ENCODE measurements at regions not wholly inside any gene's neighbourhood (a gene's known extent, or its start where the extent isn't known, plus 50 kb on each side); places are given as distances from the start of the nearest gene placed in this dataset.

DNA sequence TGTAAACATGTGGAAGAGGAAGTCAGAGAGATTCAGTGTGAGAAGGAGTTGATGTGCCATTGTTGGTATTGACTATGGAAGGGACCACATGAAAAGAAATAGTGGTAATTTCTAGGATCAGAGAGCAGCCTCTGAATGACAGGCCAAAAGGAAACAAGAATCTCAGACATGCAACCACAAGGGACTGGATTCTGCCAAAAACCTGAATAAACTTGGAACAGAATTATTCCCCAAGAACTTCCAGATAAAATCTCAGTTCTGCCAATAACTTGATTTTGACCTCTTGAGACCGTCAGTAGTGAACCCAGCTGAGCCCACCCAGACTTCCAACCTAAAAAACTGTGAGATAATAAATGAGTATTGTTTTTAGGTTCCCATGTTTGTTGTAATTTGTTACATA lies 653.6 kb upstream of the NR3C2 start:
- WGBS, 2 experiments (ENCODE audit: insufficient coverage in 2 of 2) = no CpG with 5 or more reads among the region's 1 CpG
- no peaks in the 10 kb centered on the region for H3K9me3 ChIP-seq (ENCODE audit: control insufficient read depth, low read length)
- H3K4me1 ChIP-seq (ENCODE audit: control insufficient read depth, insufficient read depth, low read length, poor library complexity, severe bottlenecking) = no peaks in the 10 kb centered on the region
- H3K27ac ChIP-seq (ENCODE audit: low read depth, low read length, severe bottlenecking) = no peak overlapping the region
- H3K4me3 ChIP-seq (ENCODE audit: extremely low read depth, insufficient read depth, low read length, poor library complexity, severe bottlenecking) = no peak overlapping the region
- no peaks in the 10 kb centered on the region for H3K36me3 ChIP-seq (ENCODE audit: control insufficient read depth, insufficient read depth, low read length)

- H3K9me3 ChIP-seq (ENCODE audit: control insufficient read depth, low read length) = no peaks in the 10 kb centered on the region
- H3K4me3 ChIP-seq (ENCODE audit: extremely low read depth, insufficient read depth, low read length, poor library complexity, severe bottlenecking) = no peak overlapping the region
- H3K4me1 ChIP-seq (ENCODE audit: control insufficient read depth, insufficient read depth, low read length, poor library complexity, severe bottlenecking) = no peaks in the 10 kb centered on the region
- no peaks in the 10 kb centered on the region for H3K36me3 ChIP-seq (ENCODE audit: control insufficient read depth, insufficient read depth, low read length)
- H3K27ac ChIP-seq (ENCODE audit: low read depth, low read length, severe bottlenecking) = no peak overlapping the region
Observed at GRCh38 chr4:149095001-149095400, 652.8 kb upstream of the NR3C2 start.

- no peaks in the 10 kb centered on the region for H3K4me1 ChIP-seq (ENCODE audit: control insufficient read depth, insufficient read depth, low read length, poor library complexity, severe bottlenecking)
- H3K9me3 ChIP-seq (ENCODE audit: control insufficient read depth, low read length) = no peaks in the 10 kb centered on the region
- H3K27ac ChIP-seq (ENCODE audit: low read depth, low read length, severe bottlenecking) = no peak overlapping the region
- H3K4me3 ChIP-seq (ENCODE audit: extremely low read depth, insufficient read depth, low read length, poor library complexity, severe bottlenecking) = no peak overlapping the region
- no peaks in the 10 kb centered on the region for H3K36me3 ChIP-seq (ENCODE audit: control insufficient read depth, insufficient read depth, low read length)
- WGBS, 2 experiments (ENCODE audit: insufficient coverage in 2 of 2) = 89 to 95% methylated on average over 4 of the region's 4 CpGs
Observed at GRCh38 chr4:149084144-149084543, 641.9 kb upstream of the NR3C2 start.

GRCh38 chr4:149077181-149077580 lies 635.0 kb upstream of the NR3C2 start:
- WGBS, 2 experiments (ENCODE audit: insufficient coverage in 2 of 2) = no CpG with 5 or more reads among the region's 1 CpG
- Histone ChIP-seq H3K27ac (ENCODE audit: low read depth, low read length, severe bottlenecking) (no peak overlapping the region), H3K36me3 (ENCODE audit: control insufficient read depth, insufficient read depth, low read length) (no peaks in the 10 kb centered on the region), H3K4me1 (ENCODE audit: control insufficient read depth, insufficient read depth, low read length, poor library complexity, severe bottlenecking) (no peaks in the 10 kb centered on the region), H3K9me3 (ENCODE audit: control insufficient read depth, low read length) (no peaks in the 10 kb centered on the region), H3K4me3 (ENCODE audit: extremely low read depth, insufficient read depth, low read length, poor library complexity, severe bottlenecking) (no peak overlapping the region)

DNA sequence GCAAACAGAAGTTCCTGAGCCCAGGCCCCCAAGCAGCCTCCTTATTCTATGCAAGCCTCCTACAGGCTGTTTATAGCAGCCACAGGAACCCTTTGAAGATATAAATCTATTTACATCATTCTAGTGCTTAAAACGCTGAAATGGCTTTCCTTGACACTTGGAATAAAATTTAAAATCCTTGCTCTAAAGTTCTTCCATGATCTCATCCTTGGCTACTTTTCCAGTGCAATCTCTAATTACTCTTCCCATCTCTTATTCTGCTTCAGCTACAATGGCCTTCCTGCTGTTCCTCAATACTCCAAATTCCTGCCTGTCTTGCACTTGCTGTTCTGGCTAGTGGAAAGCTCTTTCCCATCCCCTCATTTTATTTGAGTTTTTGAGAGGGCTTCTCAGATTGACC lies 634.2 kb upstream of the NR3C2 start:
- Histone ChIP-seq H3K36me3 (ENCODE audit: control insufficient read depth, insufficient read depth, low read length) (no peaks in the 10 kb centered on the region), H3K4me3 (ENCODE audit: extremely low read depth, insufficient read depth, low read length, poor library complexity, severe bottlenecking) (no peak overlapping the region), H3K4me1 (ENCODE audit: control insufficient read depth, insufficient read depth, low read length, poor library complexity, severe bottlenecking) (no peaks in the 10 kb centered on the region), H3K9me3 (ENCODE audit: control insufficient read depth, low read length) (no peaks in the 10 kb centered on the region), H3K27ac (ENCODE audit: low read depth, low read length, severe bottlenecking) (no peak overlapping the region)
- WGBS, 2 experiments (ENCODE audit: insufficient coverage in 2 of 2) = 81 to 89% methylated on average over 1 of the region's 1 CpG

DNA sequence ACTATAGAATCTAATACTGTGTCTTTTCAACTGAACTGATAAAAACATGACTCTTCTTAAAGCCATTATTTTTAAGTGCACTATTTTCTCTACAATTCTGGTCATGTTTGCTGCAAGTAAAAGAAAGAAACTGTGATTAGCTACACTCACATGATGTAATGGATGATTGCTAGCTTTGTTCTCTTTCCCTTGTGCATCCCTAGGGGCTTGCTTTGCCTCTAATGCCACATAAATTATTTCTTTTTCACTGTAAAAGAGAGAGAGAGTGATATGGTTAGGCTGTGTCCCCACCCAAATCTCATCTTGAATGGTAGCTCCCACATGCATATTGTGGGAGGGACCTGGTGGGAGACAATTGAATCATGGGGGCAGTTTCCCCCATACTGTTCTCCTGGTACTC lies 630.2 kb upstream of the NR3C2 start:
- Histone ChIP-seq H3K27ac (ENCODE audit: low read depth, low read length, severe bottlenecking) (no peak overlapping the region), H3K9me3 (ENCODE audit: control insufficient read depth, low read length) (no peaks in the 10 kb centered on the region)

GRCh38 chr4:149065753-149066152 lies 623.5 kb upstream of the NR3C2 start:
- Histone ChIP-seq H3K36me3 (ENCODE audit: control insufficient read depth, insufficient read depth, low read length) (no peaks in the 10 kb centered on the region), H3K4me3 (ENCODE audit: extremely low read depth, insufficient read depth, low read length, poor library complexity, severe bottlenecking) (no peak overlapping the region), H3K4me1 (ENCODE audit: control insufficient read depth, insufficient read depth, low read length, poor library complexity, severe bottlenecking) (no peaks in the 10 kb centered on the region), H3K27ac (ENCODE audit: low read depth, low read length, severe bottlenecking) (no peak overlapping the region), H3K9me3 (ENCODE audit: control insufficient read depth, low read length) (no peaks in the 10 kb centered on the region)
- no CpG with 5 or more reads among the region's 1 CpG for WGBS, 2 experiments (ENCODE audit: insufficient coverage in 2 of 2)

More for the DNA sequence above, 630.2 kb upstream of the NR3C2 start:
- H3K4me3 ChIP-seq (ENCODE audit: extremely low read depth, insufficient read depth, low read length, poor library complexity, severe bottlenecking) = no peak overlapping the region
- H3K36me3 ChIP-seq (ENCODE audit: control insufficient read depth, insufficient read depth, low read length) = no peaks in the 10 kb centered on the region
- no peaks in the 10 kb centered on the region for H3K4me1 ChIP-seq (ENCODE audit: control insufficient read depth, insufficient read depth, low read length, poor library complexity, severe bottlenecking)

- no peaks in the 10 kb centered on the region for H3K36me3 ChIP-seq (ENCODE audit: control insufficient read depth, insufficient read depth, low read length)
- WGBS, 2 experiments (ENCODE audit: insufficient coverage in 2 of 2) = 40% methylated on average over 1 of the region's 2 CpGs; no CpG with 5 or more reads in 1 of the 2 experiments
- H3K4me1 ChIP-seq (ENCODE audit: control insufficient read depth, insufficient read depth, low read length, poor library complexity, severe bottlenecking) = no peaks in the 10 kb centered on the region
- no peak overlapping the region for H3K4me3 ChIP-seq (ENCODE audit: extremely low read depth, insufficient read depth, low read length, poor library complexity, severe bottlenecking)
- no peaks in the 10 kb centered on the region for H3K9me3 ChIP-seq (ENCODE audit: control insufficient read depth, low read length)
- H3K27ac ChIP-seq (ENCODE audit: low read depth, low read length, severe bottlenecking) = no peak overlapping the region
Observed at GRCh38 chr4:149062997-149063396, 620.8 kb upstream of the NR3C2 start.

GRCh38 chr4:149057594-149057993 lies 615.4 kb upstream of the NR3C2 start:
- WGBS, 2 experiments (ENCODE audit: insufficient coverage in 2 of 2) = 78 to 86% methylated on average over 1 to 2 of the region's 3 CpGs

GRCh38 chr4:149056615-149057014 lies 614.4 kb upstream of the NR3C2 start:
- H3K4me3 ChIP-seq (ENCODE audit: extremely low read depth, insufficient read depth, low read length, poor library complexity, severe bottlenecking) = no peak overlapping the region
- no peak overlapping the region for H3K27ac ChIP-seq (ENCODE audit: low read depth, low read length, severe bottlenecking)
- no peaks in the 10 kb centered on the region for H3K9me3 ChIP-seq (ENCODE audit: control insufficient read depth, low read length)
- no CpG with 5 or more reads among the region's 2 CpGs for WGBS, 2 experiments (ENCODE audit: insufficient coverage in 2 of 2)
- no peaks in the 10 kb centered on the region for H3K36me3 ChIP-seq (ENCODE audit: control insufficient read depth, insufficient read depth, low read length)
- H3K4me1 ChIP-seq (ENCODE audit: control insufficient read depth, insufficient read depth, low read length, poor library complexity, severe bottlenecking) = no peaks in the 10 kb centered on the region

More at GRCh38 chr4:149057594-149057993, 615.4 kb upstream of the NR3C2 start:
- Histone ChIP-seq H3K9me3 (ENCODE audit: control insufficient read depth, low read length) (no peaks in the 10 kb centered on the region), H3K27ac (ENCODE audit: low read depth, low read length, severe bottlenecking) (no peak overlapping the region), H3K4me3 (ENCODE audit: extremely low read depth, insufficient read depth, low read length, poor library complexity, severe bottlenecking) (no peak overlapping the region), H3K4me1 (ENCODE audit: control insufficient read depth, insufficient read depth, low read length, poor library complexity, severe bottlenecking) (no peaks in the 10 kb centered on the region), H3K36me3 (ENCODE audit: control insufficient read depth, insufficient read depth, low read length) (no peaks in the 10 kb centered on the region)

DNA sequence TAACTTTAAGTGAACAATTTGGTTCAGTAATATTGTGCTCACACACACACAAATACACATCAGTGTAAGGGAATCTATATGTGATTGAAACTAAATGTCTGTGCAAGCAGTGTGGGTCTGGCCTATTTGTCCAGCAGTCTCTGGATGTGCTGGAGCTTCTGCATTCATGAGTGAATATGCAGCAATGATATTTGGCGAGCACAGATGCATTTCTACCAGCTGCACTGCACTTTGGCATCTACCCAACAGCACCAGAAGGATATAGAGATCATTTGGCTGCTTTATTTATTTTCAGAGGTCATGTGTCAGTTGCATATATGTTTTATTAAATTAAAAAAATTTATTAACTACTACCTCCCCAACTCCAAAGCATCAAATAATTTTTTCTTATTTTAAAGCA lies 613.4 kb upstream of the NR3C2 start:
- Histone ChIP-seq H3K4me1 (ENCODE audit: control insufficient read depth, insufficient read depth, low read length, poor library complexity, severe bottlenecking) (no peaks in the 10 kb centered on the region), H3K27ac (ENCODE audit: low read depth, low read length, severe bottlenecking) (no peak overlapping the region), H3K4me3 (ENCODE audit: extremely low read depth, insufficient read depth, low read length, poor library complexity, severe bottlenecking) (no peak overlapping the region), H3K9me3 (ENCODE audit: control insufficient read depth, low read length) (no peaks in the 10 kb centered on the region), H3K36me3 (ENCODE audit: control insufficient read depth, insufficient read depth, low read length) (no peaks in the 10 kb centered on the region)
- WGBS, 2 experiments (ENCODE audit: insufficient coverage in 2 of 2) = no CpG with 5 or more reads among the region's 1 CpG

DNA sequence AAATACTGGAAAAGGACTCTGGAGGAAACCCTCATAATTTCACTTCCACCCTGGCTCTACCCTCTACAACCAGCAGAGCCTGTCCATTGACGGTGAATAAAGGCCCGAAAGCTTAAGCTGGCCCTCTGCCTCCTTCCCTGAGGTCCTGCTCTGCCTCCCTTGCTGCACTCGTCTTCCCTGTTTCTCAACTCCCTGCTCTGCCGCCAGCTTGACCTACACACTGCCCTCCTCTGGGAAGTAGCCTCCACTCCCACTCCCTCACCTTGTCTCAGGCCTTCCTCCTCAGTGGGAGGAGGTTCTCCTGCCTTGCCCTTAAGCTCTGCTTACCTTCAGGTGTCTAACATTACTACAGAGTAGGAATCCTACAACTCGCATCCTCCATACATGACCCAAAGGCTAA lies 608.6 kb upstream of the NR3C2 start:
- WGBS, 2 experiments (ENCODE audit: insufficient coverage in 2 of 2) = 84 to 90% methylated on average over 2 to 3 of the region's 5 CpGs
- no peaks in the 10 kb centered on the region for H3K9me3 ChIP-seq (ENCODE audit: control insufficient read depth, low read length)
- no peaks in the 10 kb centered on the region for H3K36me3 ChIP-seq (ENCODE audit: control insufficient read depth, insufficient read depth, low read length)
- H3K27ac ChIP-seq (ENCODE audit: low read depth, low read length, severe bottlenecking) = no peak overlapping the region
- no peaks in the 10 kb centered on the region for H3K4me1 ChIP-seq (ENCODE audit: control insufficient read depth, insufficient read depth, low read length, poor library complexity, severe bottlenecking)
- H3K4me3 ChIP-seq (ENCODE audit: extremely low read depth, insufficient read depth, low read length, poor library complexity, severe bottlenecking) = no peak overlapping the region

Data from mesodermal cell (in vitro differentiated cells).